GM12878 (cell line): ENCODE measurements at regions not wholly inside any gene's neighbourhood (a gene's known extent, or its start where the extent isn't known, plus 50 kb on each side); places are given as distances from the start of the nearest gene placed in this dataset.

Experiments used
- ATAC-seq: fragments of 200-7000 bp; cut with Tn5 transposase; 3 replicates; pipeline ENCODE4 v1.9.1; 2020; ENCODE audit warnings: mild to moderate bottlenecking, moderate library complexity
- BruUV-seq: library from RNA; stranded (reverse); fragments of 400-500 nt; replicated peaks from 2 replicates; lab custom pipeline; 2021; lab: Mats Ljungman, UMichigan
- CTCF ChIA-PET: fragments of 300-600 bp; sonication (Branson Sonifier 250); formaldehyde crosslinking; extraction: SDS; loops from one replicate; lab custom pipeline; 2021; ENCODE audit warnings: inconsistent platforms; lab: Yijun Ruan, JAX
- POLR2A ChIA-PET: fragments of 350-600 bp; formaldehyde crosslinking; extraction: SDS; loops from one replicate; lab custom pipeline; 2021; ENCODE audit warnings: inconsistent platforms; lab: Charles Lee
- RAD21 ChIA-PET: fragments of 300-600 bp; sonication (Branson Sonifier 250); formaldehyde crosslinking; loops from one replicate; lab custom pipeline; 2023; ENCODE audit warnings: antibody characterized with exemption; ENCODE audit not compliant: unreplicated experiment; lab: Charles Lee
- SMC1A ChIA-PET: fragments of 300-600 bp; sonication (Branson Sonifier 250); formaldehyde crosslinking; loops from one replicate; lab custom pipeline; 2023; ENCODE audit not compliant: unreplicated experiment, uncharacterized antibody; lab: Charles Lee
- DNase-seq: peaks from one replicate; pipeline ENCODE4 v3.0.0-alpha.2; 2011; ENCODE audit warnings: low read depth, low spot score
- FAIRE-seq: peaks from 3 replicates; lab custom pipeline; 2011; peaks lifted over from hg19 to GRCh38; lab: Jason Lieb, UNC
- H2AFZ ChIP-seq: 2 replicates; pipeline ENCODE4 v1.6.0; 2011; ENCODE audit warnings: low read depth, low read length, control low read depth; ENCODE audit not compliant: control insufficient read depth
- H3K27ac ChIP-seq: 2 replicates; pipeline ENCODE4 v1.5.1; 2011; ENCODE audit warnings: control low read depth; ENCODE audit not compliant: control insufficient read depth, insufficient read depth
- H3K27me3 ChIP-seq, 2 experiments: replicated peaks in 1 of 2; 2 replicates each; pipeline versions ENCODE4 v1.6.0 to v1.6.1; 2011; ENCODE audit warnings: low read length in 1 of 2; ENCODE audit not compliant: control insufficient read depth in 2 of 2, insufficient read depth in 2 of 2
- H3K36me3 ChIP-seq, 2 experiments: 2 replicates each; pipeline ENCODE4 v1.5.1; 2011; ENCODE audit warnings: low read length in 1 of 2; ENCODE audit not compliant: control insufficient read depth in 2 of 2, insufficient read depth in 2 of 2
- H3K4me1 ChIP-seq: 2 replicates; pipeline ENCODE4 v1.6.1; 2011; ENCODE audit warnings: mild to moderate bottlenecking, low read length, moderate library complexity, mixed read lengths; ENCODE audit not compliant: control insufficient read depth, insufficient read depth
- H3K4me2 ChIP-seq: 2 replicates; pipeline ENCODE4 v1.6.0; 2011; ENCODE audit warnings: control low read depth; ENCODE audit not compliant: control insufficient read depth, insufficient read depth
- H3K4me3 ChIP-seq: fragments of 200-600 bp; sonication (generic); 2 replicates; pipeline ENCODE4 v1.5.1; 2016
- H3K79me2 ChIP-seq: 2 replicates; pipeline ENCODE4 v1.6.0; 2011; ENCODE audit warnings: low read length; ENCODE audit not compliant: control insufficient read depth, insufficient read depth
- H3K9ac ChIP-seq: 2 replicates; pipeline ENCODE4 v1.8.0; 2011; ENCODE audit warnings: low read length, control low read depth, mixed read lengths; ENCODE audit not compliant: control insufficient read depth, insufficient read depth
- H3K9me3 ChIP-seq: replicated peaks from 3 replicates; pipeline ENCODE4 v1.5.1; 2011; ENCODE audit warnings: mild to moderate bottlenecking, low read length; ENCODE audit not compliant: control insufficient read depth, insufficient read depth
- H4K20me1 ChIP-seq: 2 replicates; pipeline ENCODE4 v1.6.0; 2011; ENCODE audit not compliant: control insufficient read depth, insufficient read depth
- FOXM1 ChIP-seq: IDR thresholded peaks from 2 replicates; pipeline ENCODE4 v1.6.1; 2012; ENCODE audit warnings: low read depth, mild to moderate bottlenecking, inconsistent platforms, low read length, moderate library complexity
- HCFC1 ChIP-seq: fragments of 150-350 bp; IDR thresholded peaks from 2 replicates; pipeline ENCODE4 v1.6.1; 2014; ENCODE audit warnings: low read length
- PAX8 ChIP-seq: fragments of 450-650 bp; IDR thresholded peaks from 2 replicates; pipeline ENCODE4 v1.6.1; 2017; ENCODE audit warnings: mild to moderate bottlenecking, moderate library complexity
- RCOR1 ChIP-seq: conservative IDR thresholded peaks from 2 replicates; pipeline ENCODE4 v1.6.1; 2012; ENCODE audit warnings: low read depth, low read length, improper control_type of control experiment
- RUNX3 ChIP-seq: IDR thresholded peaks from 2 replicates; pipeline ENCODE4 v1.6.1; 2012; ENCODE audit warnings: low read length, inconsistent platforms
- SREBF1 ChIP-seq: IDR thresholded peaks from 2 replicates; pipeline ENCODE4 v1.6.1; 2012; ENCODE audit warnings: mild to moderate bottlenecking, low read length
- WRNIP1 ChIP-seq: IDR thresholded peaks from 2 replicates; pipeline ENCODE4 v1.6.1; 2011; ENCODE audit warnings: low read depth, low read length, improper control_type of control experiment, borderline replicate concordance
- ZNF622 ChIP-seq: fragments of 450-650 bp; IDR thresholded peaks from 2 replicates; pipeline ENCODE4 v1.6.1; 2017; ENCODE audit warnings: mild to moderate bottlenecking, inconsistent platforms
- WGBS: methylation state at CpG from one replicate; pipeline ENCODE4 v1.1.6; 2016; ENCODE audit warnings: low lambda C conversion rate; ENCODE audit not compliant: insufficient replicate concordance, insufficient coverage; ENCODE audit errors: missing lambda C conversion rate; 5-methylcytosine and 5-hydroxymethylcytosine counted together
- in situ Hi-C: fragments of 300-500 bp; cut with MboI; formaldehyde crosslinking; loops from 9 replicates; pipeline ENCODE4 v1.14.3; 2018; ENCODE audit warnings: mixed read lengths
- intact Hi-C: fragments of 100-400 bp; cut with micrococcal nuclease; formaldehyde crosslinking; loops from one replicate; pipeline ENCODE4 v1.14.2; 2022; ENCODE audit not compliant: unreplicated experiment
- TF ChIP-seq, protein P1 (sequence below): fragments of 450-650 bp; formaldehyde crosslinking; IDR thresholded peaks from 2 replicates; pipeline ENCODE4 v1.4.0; 2020; ENCODE audit warnings: mild to moderate bottlenecking, moderate library complexity
- TF ChIP-seq, protein P2 (sequence below): fragments of 450-650 bp; IDR thresholded peaks from 2 replicates; pipeline ENCODE4 v1.6.1; 2018; ENCODE audit warnings: borderline replicate concordance, mild to moderate bottlenecking; ENCODE audit not compliant: partially characterized antibody

DNA sequence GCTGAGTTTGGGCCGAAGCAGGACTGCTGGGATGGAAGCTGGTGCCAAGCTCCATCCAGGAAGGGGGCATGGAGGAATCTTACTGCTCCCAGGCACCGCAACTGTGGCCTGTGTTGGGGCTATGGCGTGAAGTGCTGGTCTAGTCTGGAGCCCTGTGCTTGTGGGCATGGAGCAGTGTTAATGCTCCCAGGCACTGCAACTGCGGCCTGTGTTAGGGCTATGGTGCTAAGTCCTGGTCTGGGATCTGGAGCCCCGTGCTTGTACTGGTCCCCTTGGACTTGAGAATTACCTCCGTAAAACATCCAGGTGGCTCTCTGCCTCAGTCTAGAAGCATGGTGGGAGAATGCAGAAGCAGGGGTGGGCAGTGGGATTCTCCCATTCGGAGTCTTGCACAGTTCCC, 1379.4 kb upstream of the ACVR2A start:
- Histone ChIP-seq H2AFZ (no peak overlapping the region), H4K20me1 (no peaks in the 10 kb centered on the region), H3K36me3 (no peaks in the 10 kb centered on the region), H3K4me3 (no peak overlapping the region), H3K27me3 (no peaks in the 10 kb centered on the region), H3K9ac (no peak overlapping the region), H3K79me2 (no peaks in the 10 kb centered on the region), H3K27ac (no peak overlapping the region), H3K4me1 (no peaks in the 10 kb centered on the region), H3K4me2 (no peak overlapping the region), H3K9me3 (no peaks in the 10 kb centered on the region)
- CTCF ChIA-PET, result no interaction called here
- 37% methylated on average over 7 of the region's 7 CpGs for WGBS
- in situ Hi-C loops, result no loop called here
- no peak for ATAC-seq
- intact Hi-C loops, result no loop called here
- RAD21 ChIA-PET, result no interaction called here
- TF ChIP-seq SREBF1, result no peak
- no peak for TF ChIP-seq PAX8
- TF ChIP-seq, protein P1, sequence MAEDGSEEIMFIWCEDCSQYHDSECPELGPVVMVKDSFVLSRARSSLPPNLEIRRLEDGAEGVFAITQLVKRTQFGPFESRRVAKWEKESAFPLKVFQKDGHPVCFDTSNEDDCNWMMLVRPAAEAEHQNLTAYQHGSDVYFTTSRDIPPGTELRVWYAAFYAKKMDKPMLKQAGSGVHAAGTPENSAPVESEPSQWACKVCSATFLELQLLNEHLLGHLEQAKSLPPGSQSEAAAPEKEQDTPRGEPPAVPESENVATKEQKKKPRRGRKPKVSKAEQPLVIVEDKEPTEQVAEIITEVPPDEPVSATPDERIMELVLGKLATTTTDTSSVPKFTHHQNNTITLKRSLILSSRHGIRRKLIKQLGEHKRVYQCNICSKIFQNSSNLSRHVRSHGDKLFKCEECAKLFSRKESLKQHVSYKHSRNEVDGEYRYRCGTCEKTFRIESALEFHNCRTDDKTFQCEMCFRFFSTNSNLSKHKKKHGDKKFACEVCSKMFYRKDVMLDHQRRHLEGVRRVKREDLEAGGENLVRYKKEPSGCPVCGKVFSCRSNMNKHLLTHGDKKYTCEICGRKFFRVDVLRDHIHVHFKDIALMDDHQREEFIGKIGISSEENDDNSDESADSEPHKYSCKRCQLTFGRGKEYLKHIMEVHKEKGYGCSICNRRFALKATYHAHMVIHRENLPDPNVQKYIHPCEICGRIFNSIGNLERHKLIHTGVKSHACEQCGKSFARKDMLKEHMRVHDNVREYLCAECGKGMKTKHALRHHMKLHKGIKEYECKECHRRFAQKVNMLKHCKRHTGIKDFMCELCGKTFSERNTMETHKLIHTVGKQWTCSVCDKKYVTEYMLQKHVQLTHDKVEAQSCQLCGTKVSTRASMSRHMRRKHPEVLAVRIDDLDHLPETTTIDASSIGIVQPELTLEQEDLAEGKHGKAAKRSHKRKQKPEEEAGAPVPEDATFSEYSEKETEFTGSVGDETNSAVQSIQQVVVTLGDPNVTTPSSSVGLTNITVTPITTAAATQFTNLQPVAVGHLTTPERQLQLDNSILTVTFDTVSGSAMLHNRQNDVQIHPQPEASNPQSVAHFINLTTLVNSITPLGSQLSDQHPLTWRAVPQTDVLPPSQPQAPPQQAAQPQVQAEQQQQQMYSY, result no peak
- no peak for TF ChIP-seq FOXM1
- no peak for TF ChIP-seq ZNF622
- TF ChIP-seq HCFC1, result no peak
- TF ChIP-seq RCOR1, result no peak
- TF ChIP-seq WRNIP1, result no peak
- TF ChIP-seq, protein P2, sequence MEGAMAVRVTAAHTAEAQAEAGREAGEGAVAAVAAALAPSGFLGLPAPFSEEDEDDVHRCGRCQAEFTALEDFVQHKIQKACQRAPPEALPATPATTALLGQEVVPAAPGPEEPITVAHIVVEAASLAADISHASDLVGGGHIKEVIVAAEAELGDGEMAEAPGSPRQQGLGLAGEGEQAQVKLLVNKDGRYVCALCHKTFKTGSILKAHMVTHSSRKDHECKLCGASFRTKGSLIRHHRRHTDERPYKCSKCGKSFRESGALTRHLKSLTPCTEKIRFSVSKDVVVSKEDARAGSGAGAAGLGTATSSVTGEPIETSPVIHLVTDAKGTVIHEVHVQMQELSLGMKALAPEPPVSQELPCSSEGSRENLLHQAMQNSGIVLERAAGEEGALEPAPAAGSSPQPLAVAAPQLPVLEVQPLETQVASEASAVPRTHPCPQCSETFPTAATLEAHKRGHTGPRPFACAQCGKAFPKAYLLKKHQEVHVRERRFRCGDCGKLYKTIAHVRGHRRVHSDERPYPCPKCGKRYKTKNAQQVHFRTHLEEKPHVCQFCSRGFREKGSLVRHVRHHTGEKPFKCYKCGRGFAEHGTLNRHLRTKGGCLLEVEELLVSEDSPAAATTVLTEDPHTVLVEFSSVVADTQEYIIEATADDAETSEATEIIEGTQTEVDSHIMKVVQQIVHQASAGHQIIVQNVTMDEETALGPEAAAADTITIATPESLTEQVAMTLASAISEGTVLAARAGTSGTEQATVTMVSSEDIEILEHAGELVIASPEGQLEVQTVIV, result no peak
- no peak for TF ChIP-seq RUNX3
- no TSS peak for BruUV-seq
- SMC1A ChIA-PET, result no interaction called here
- DNase-seq, result no peak
- POLR2A ChIA-PET, result no interaction called here
- no peak for FAIRE-seq
